HuH-7 (cell line): ENCODE measurements at regions not wholly inside any gene's neighbourhood (a gene's known extent, or its start where the extent isn't known, plus 50 kb on each side); places are given as distances from the start of the nearest gene placed in this dataset.

Experiments
- DNase-seq: peaks from one replicate; pipeline ENCODE4 v3.0.0; 2011; ENCODE audit warnings: low spot score

DNA sequence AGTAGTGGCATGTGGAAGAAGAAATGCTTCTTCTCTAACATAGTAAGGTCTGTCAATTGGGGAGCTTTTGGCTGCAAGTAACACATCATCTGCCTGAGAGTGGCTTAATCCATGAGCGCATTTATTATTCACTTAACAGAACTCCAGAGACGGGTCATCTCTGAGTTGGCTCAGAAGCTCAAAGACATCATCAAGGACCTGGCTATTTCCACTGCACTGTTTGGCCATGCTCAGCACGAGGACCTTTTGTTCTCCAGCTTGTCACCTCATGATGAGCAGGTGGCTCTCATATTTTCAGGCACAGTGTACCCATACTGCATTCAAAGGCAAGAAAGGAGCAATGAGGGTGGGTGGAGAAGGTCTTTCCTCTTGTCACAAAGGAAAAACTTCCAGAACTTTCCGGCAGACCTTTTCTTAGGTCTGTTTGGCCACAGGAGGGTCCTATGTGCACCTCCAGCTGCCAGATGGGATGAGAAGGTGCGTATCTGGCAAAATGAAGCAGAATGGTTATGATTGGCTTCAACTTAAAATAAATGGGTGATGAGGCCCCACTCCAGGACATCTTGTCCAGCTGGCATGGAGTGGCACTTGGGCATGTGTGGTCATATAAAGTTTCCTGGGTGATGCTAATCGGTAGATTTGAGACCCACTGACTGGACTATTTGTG, 55.6 kb upstream of the SHH start:
- DNase-seq: no peak

DNA sequence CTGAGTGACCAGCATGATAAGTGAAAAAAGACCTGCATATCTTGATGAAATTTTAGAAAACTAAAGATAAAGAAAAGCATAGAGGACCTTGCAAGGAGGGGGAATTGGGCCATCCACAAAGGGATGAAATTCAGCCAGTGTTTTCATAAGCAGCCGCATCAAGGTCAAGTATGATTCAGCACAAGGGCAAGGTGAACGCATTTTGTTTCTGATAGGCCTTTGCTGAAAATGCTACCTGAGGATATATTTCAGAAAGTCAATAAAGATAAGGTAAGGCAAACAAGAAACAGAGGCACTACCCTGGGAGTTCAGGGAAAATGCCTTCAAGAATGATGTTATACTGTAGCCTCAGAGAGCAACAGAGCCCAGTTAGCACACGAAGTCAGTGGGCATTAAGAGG, 55.0 kb upstream of the SHH start:
- no peak for DNase-seq

DNA sequence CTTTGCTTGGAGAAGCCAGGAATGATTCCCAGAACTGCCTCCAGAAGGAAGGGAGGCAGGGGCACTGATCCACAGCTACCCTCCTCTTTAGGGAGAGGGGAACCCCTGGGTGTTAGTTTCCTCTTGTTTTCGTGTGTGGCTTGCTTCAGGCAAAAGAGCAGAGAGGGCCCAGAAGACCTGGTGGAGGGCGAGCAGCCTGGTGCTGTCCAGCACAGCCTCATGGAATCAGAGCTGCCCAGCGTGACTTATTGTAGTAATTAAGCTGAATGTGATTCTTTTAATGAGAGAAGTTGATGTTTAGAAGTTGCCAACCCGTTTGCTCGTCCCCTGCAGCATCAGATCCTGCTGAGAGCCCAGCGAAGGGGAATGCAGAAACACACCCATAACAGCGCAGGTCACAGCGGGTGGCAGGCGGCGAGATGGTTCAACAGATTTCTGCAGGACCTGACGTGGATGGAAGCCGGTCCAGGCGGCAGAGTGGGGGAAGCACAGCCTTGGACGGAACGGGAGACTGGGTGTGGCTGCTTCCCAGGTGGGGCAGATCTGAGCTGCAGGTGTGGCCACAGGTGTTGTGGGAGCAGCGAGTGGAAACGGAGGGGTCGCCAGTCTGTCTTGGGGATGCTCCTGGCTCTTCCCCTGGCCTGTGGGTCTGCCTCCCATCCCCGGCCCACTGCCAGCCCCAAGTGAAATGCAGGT, 53.7 kb upstream of the SHH start:
- DNase-seq: no peak

DNA sequence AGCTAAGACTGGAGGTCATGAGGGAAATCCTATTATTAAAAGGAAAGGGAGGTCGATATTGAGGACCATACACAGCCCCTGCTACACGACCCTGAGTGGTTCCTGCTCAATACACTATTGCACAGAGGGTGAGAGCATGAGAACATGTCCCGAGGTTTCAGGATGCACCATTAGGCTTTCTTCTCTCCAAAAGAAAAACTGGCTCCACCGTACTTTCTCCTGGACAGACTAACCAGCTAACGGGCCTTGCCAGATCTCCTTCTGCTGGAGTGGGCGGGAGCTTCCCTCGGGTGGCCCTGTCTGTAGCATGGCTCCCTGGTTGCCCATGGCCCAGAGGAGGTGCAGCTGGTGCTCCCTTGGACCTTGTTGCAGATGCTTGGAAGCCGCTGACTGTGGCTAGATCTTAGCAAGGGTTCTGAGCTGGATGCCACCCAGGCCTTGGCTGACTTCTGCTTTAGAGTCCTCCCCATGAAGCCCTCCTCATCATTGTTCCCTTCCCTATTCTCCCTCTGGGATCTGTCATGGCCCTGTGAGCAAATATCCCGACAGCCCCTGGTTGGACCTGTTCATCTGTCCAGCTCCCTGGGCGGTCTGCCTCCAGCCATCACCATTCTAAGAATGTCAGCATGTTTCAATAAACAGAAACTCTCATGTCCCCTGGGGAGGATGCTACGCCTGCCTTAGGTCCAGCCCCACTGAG, 52.9 kb upstream of the SHH start:
- no peak for DNase-seq

DNA sequence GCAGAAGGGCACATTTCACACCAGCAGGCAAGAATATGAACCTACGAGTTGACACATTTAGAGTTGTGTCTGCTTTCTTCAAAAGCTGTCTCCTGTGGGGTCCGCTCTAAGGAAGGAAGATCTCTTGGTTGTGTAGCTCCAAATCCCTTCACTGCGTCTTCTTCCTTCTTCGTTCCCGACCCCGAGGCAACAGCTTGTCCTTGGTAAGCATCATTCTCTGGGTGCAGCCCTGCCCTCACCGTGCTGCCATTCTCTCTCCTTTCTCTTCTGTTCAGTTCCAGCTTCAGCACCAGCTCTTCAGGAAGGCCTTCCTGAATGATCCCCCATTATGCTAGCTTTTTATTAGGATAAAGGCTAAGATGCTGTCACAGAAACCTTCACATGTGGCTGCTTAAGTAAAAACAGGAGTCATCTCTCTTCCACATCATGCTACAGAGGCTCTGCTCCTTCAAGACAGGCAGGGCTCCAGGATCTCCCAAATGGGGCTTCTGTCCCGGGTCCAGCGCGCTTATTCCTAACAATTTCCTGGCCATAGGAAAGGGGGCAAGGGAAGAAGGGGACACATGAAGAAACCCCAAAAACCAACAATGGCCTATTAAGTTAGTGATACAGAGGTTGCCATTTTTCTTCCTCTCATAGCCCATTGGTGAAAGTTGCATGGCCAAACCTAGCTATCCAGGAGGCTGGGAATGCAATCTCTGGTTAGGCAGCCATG, 52.2 kb upstream of the SHH start:
- no peak for DNase-seq

DNA sequence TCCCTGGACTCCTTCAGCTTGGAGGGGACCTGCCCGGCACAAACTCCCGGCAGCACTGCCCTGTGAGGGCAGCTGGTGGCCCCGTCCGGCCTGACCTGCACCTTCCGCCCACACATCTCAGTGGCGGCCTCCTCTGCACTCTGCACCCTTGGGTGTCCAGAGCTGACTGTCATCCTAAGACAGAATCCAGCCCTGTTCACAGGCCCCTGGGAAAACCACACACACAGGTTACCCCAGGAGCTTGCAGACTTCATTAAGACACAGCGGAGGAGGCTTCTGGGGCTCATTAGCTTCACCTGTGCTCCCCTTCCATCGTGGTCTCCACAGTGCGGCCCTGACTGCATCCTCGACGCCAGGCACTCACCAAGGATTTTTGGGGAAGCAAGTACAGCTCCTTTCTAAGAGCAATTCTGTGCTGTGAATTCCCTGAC, 51.5 kb upstream of the SHH start:
- no peak for DNase-seq

DNA sequence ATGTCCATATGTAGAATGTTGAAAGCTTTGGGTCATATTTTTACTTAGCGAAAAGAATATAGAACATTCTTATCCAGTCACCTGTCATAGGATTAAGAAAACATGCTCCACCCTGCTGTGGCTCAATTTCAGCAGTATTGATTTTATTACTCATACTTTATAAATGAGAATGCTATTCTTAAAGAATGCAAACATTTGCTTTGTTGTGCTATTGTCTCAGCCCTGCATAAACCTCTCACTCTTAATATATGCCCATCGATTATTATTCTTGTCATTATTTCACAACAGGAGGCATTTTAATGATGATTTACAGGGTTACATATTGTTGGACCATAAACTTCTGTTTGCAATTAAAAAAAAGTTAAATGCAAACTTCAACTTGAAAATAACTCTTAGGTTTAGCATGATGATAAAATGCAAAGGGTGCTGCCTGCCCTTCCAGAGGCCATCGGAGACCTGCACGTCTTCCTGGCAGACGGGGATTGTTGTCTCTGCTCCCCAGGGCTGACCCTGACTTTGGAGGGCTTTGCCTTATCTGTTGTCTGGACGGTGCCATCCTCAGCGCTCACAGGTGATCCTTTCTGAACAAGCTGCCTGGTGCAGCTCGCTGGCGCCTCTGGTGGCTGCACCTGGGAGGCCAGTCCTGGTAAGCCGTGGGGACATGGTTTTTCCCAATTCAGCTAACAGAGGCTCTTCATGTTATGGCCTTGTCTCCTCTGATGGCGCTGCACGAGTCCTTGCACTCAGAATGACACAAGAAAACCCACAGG, 50.0 kb upstream of the SHH start:
- no peak for DNase-seq
